ENCODE measurements at regions not wholly inside any gene's neighbourhood (a gene's known extent, or its start where the extent isn't known, plus 50 kb on each side); places are given as distances from the start of the nearest gene placed in this dataset.
A peak's percentile ranks its signal among the peaks of the same experiment; 100 is the strongest.

DNA sequence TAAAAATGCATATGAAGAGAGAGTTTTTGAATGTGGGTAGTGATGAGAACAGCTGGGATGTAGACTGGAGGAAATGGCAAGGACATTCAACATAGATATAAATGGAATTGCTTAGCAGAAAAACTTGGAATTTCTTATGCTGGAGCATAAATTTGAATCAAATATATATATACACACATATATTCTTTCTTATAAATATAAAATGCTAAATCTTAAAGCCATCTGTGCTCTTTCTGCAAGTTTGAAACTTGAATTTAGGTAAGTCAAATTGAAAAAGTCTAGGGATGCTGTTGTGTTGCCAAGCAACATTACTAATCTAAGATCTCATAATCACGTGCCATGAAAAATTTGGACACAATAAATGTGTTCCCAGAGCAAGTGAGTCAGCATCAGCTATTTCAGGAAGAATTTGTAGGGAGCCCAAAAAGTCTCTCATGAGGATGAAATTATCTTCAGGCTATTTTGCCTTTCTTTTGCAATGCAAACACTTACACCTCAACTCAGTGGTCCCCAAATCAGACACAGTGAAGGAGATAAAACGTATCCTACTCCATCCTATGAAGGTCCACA, 58.4 kb upstream of the ALDH1A1 start:
- DNase-seq: peak; percentile 46

GRCh38 chr9:73009649-73010288, 56.9 kb upstream of the ALDH1A1 start:
- no peak for DNase-seq

GRCh38 chr9:73007966-73008672, 55.3 kb upstream of the ALDH1A1 start:
- DNase-seq: no peak

GRCh38 chr9:73006986-73007385, 54.1 kb upstream of the ALDH1A1 start:
- DNase-seq: no peak

Measured in hindlimb muscle (tissue), 1 donor.